ENCODE measurements at regions not wholly inside any gene's neighbourhood (a gene's known extent, or its start where the extent isn't known, plus 50 kb on each side); places are given as distances from the start of the nearest gene placed in this dataset.

GRCh38 chr6:97535800-97536199, 252.8 kb upstream of the MMS22L start:
- no peaks in the 10 kb centered on the region for H3K4me1 ChIP-seq
- DNase-seq (ENCODE audit: low spot score in 2 of 2) = no peak
- no peaks in the 10 kb centered on the region for H3K27me3 ChIP-seq
- intact Hi-C loops (cut with DNase I) = no loop called here
- no peaks in the 10 kb centered on the region for H3K9me3 ChIP-seq
- no peak overlapping the region for H3K4me3 ChIP-seq
- no peak for TF ChIP-seq CTCF (IDR thresholded peaks at IDR 0.05)
- no peaks in the 10 kb centered on the region for H3K36me3 ChIP-seq
- H3K27ac ChIP-seq = no peak overlapping the region

DNA sequence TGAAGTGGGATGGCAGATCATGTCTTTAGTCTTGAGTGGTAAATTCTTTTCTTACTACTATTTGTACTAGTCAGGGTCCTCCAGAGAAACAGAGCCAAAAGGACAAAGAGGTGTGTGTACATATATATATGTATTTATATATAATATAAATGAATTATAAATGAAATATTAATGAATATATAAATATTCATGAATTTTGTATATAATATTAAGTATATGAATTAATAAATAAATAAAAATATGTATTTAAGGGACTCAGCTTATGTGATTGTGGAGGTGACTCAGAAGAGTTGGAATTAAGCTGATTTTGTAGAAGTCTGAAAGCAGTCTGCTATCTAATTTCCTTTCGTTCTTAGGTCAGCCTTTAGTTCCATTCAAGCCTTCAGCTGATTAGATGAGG, 265.3 kb upstream of the MMS22L start:
- intact Hi-C loops (cut with DNase I) = no loop called here
- no peak for TF ChIP-seq CTCF (IDR thresholded peaks at IDR 0.05)
- no peaks in the 10 kb centered on the region for H3K27me3 ChIP-seq
- no peaks in the 10 kb centered on the region for H3K9me3 ChIP-seq
- no peak overlapping the region for H3K4me3 ChIP-seq
- H3K4me1 ChIP-seq = no peaks in the 10 kb centered on the region
- no peaks in the 10 kb centered on the region for H3K36me3 ChIP-seq
- DNase-seq (ENCODE audit: low spot score in 2 of 2) = no peak
- H3K27ac ChIP-seq = no peak overlapping the region

GRCh38 chr6:97557355-97557754, 274.3 kb upstream of the MMS22L start:
- Histone ChIP-seq H3K27ac (no peak overlapping the region), H3K27me3 (no peaks in the 10 kb centered on the region), H3K4me3 (no peak overlapping the region), H3K4me1 (no peaks in the 10 kb centered on the region), H3K9me3 (no peaks in the 10 kb centered on the region), H3K36me3 (no peaks in the 10 kb centered on the region)
- DNase-seq (ENCODE audit: low spot score in 2 of 2) = no peak
- no peak for TF ChIP-seq CTCF (IDR thresholded peaks at IDR 0.05)
- intact Hi-C loops (cut with DNase I) = no loop called here

- DNase-seq (ENCODE audit: low spot score in 2 of 2) = no peak
- H3K36me3 ChIP-seq = no peaks in the 10 kb centered on the region
- H3K4me1 ChIP-seq = no peaks in the 10 kb centered on the region
- intact Hi-C loops (cut with DNase I) = no loop called here
- H3K27me3 ChIP-seq = no peaks in the 10 kb centered on the region
- no peak for TF ChIP-seq CTCF (IDR thresholded peaks at IDR 0.05)
- no peak overlapping the region for H3K27ac ChIP-seq
- H3K9me3 ChIP-seq = no peaks in the 10 kb centered on the region
- H3K4me3 ChIP-seq = no peak overlapping the region
Measured at GRCh38 chr6:97563529-97563928, 280.5 kb upstream of the MMS22L start.

DNA sequence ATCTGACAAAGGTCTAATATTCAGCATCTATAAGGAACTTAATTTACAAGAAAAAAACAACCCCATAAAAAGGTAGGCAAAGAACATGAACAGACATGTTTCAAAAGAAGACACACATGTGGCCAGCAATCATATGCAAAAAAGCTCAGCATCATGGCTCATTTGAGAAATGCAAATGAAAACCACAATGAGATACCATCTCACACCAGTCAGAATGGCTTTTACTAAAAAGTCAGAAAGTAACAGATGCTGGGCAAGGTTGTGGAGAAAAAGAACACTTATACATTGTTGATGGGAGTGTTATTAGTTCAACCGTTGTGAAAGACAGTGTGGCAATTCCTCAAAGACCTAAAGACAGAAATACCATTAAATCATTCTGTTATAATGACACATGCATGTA, 289.9 kb upstream of the MMS22L start:
- no peaks in the 10 kb centered on the region for H3K4me1 ChIP-seq
- intact Hi-C loops (cut with DNase I) = no loop called here
- no peaks in the 10 kb centered on the region for H3K9me3 ChIP-seq
- no peak overlapping the region for H3K27ac ChIP-seq
- H3K4me3 ChIP-seq = no peak overlapping the region
- DNase-seq (ENCODE audit: low spot score in 2 of 2) = no peak
- H3K36me3 ChIP-seq = no peaks in the 10 kb centered on the region
- no peak for TF ChIP-seq CTCF (IDR thresholded peaks at IDR 0.05)
- H3K27me3 ChIP-seq = no peaks in the 10 kb centered on the region

GRCh38 chr6:97586344-97586743, 303.3 kb upstream of the MMS22L start:
- Histone ChIP-seq H3K9me3 (no peaks in the 10 kb centered on the region), H3K27me3 (no peaks in the 10 kb centered on the region), H3K27ac (no peak overlapping the region), H3K4me3 (no peak overlapping the region), H3K4me1 (no peaks in the 10 kb centered on the region), H3K36me3 (no peaks in the 10 kb centered on the region)
- intact Hi-C loops (cut with DNase I) = no loop called here
- no peak for TF ChIP-seq CTCF (IDR thresholded peaks at IDR 0.05)
- DNase-seq (ENCODE audit: low spot score in 2 of 2) = no peak
